Loucy (cell line): ENCODE measurements at regions not wholly inside any gene's neighbourhood (a gene's known extent, or its start where the extent isn't known, plus 50 kb on each side); places are given as distances from the start of the nearest gene placed in this dataset.

Experiments used
- EZH2phosphoT487 ChIP-seq: fragments of 200-600 bp; IDR thresholded peaks from 2 replicates; pipeline ENCODE4 v1.6.1; 2018; ENCODE audit warnings: antibody characterized with exemption, mild to moderate bottlenecking, moderate library complexity, borderline replicate concordance
- TF ChIP-seq, protein P1 (sequence below): fragments of 200-600 bp; sonication (generic); conservative IDR thresholded peaks from 2 replicates; pipeline ENCODE4 v1.5.1; 2014; ENCODE audit warnings: mild to moderate bottlenecking, antibody characterized with exemption, low read length

DNA sequence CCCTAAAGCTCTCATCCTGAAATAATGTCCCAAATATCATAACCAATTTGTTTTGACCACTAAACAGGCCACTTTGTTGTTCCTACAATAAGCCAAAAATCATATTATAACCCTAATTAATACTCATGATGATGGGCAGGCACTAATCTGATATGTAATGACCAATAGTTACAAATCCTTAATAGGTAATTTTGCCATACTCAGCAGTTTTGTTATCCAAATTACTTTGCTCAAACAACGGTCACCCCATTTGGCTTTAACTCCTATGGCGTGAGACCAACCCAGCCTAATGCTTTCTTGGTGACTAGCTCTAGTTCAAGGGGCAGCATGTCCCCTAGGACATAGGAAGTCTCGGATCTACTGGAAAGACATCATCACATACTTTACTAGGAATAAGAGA is 123.2 kb upstream of the ID4 start:
- TF ChIP-seq, protein P1, sequence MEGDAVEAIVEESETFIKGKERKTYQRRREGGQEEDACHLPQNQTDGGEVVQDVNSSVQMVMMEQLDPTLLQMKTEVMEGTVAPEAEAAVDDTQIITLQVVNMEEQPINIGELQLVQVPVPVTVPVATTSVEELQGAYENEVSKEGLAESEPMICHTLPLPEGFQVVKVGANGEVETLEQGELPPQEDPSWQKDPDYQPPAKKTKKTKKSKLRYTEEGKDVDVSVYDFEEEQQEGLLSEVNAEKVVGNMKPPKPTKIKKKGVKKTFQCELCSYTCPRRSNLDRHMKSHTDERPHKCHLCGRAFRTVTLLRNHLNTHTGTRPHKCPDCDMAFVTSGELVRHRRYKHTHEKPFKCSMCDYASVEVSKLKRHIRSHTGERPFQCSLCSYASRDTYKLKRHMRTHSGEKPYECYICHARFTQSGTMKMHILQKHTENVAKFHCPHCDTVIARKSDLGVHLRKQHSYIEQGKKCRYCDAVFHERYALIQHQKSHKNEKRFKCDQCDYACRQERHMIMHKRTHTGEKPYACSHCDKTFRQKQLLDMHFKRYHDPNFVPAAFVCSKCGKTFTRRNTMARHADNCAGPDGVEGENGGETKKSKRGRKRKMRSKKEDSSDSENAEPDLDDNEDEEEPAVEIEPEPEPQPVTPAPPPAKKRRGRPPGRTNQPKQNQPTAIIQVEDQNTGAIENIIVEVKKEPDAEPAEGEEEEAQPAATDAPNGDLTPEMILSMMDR, result no peak
- no peak for TF ChIP-seq EZH2phosphoT487
